Neuronal stem cell (in vitro differentiated cells): ENCODE measurements at regions not wholly inside any gene's neighbourhood (a gene's known extent, or its start where the extent isn't known, plus 50 kb on each side); places are given as distances from the start of the nearest gene placed in this dataset.

Experiments used
- DNase-seq: peaks from one replicate; pipeline ENCODE4 v3.0.0-alpha.2; 2013; ENCODE audit warnings: low spot score
- H2AFZ ChIP-seq: one replicate; pipeline ENCODE4 v1.6.1; 2013; ENCODE audit warnings: mild to moderate bottlenecking, low read length, inconsistent platforms
- H2AK5ac ChIP-seq: 2 replicates; pipeline ENCODE4 v1.6.1; 2013; ENCODE audit warnings: low read depth, mild to moderate bottlenecking, inconsistent platforms, low read length, moderate library complexity, mixed read lengths
- H2BK120ac ChIP-seq: 2 replicates; pipeline ENCODE4 v1.6.1; 2013; ENCODE audit warnings: low read depth, mild to moderate bottlenecking, inconsistent platforms, low read length, moderate library complexity, mixed read lengths
- H2BK12ac ChIP-seq: one replicate; pipeline ENCODE4 v1.6.1; 2013; ENCODE audit warnings: low read length, inconsistent platforms
- H2BK15ac ChIP-seq: 2 replicates; pipeline ENCODE4 v1.6.1; 2013; ENCODE audit warnings: mild to moderate bottlenecking, low read length, inconsistent platforms, mixed read lengths
- H2BK5ac ChIP-seq: one replicate; pipeline ENCODE4 v1.6.1; 2013; ENCODE audit warnings: inconsistent platforms, mild to moderate bottlenecking, low read length, moderate library complexity
- H3K14ac ChIP-seq: one replicate; pipeline ENCODE4 v1.6.1; 2013; ENCODE audit warnings: low read length, inconsistent platforms
- H3K18ac ChIP-seq: 2 replicates; pipeline ENCODE4 v1.6.1; 2013; ENCODE audit warnings: low read length, inconsistent platforms
- H3K23ac ChIP-seq: 2 replicates; pipeline ENCODE4 v1.6.1; 2013; ENCODE audit warnings: low read depth, mild to moderate bottlenecking, mixed read lengths, low read length, inconsistent platforms; ENCODE audit not compliant: poor library complexity
- H3K27ac ChIP-seq: replicated peaks from 3 replicates; pipeline ENCODE4 v1.5.1; 2013; ENCODE audit warnings: low read length, inconsistent platforms
- H3K27me3 ChIP-seq, 3 experiments: 2 replicates each; pipeline ENCODE4 v1.6.1; 2013; ENCODE audit warnings: low read length in 3 of 3, mild to moderate bottlenecking in 2 of 3, inconsistent platforms in 1 of 3, low read depth in 1 of 3, mixed read lengths in 1 of 3, moderate library complexity in 1 of 3; ENCODE audit not compliant: control insufficient read depth in 3 of 3, insufficient read depth in 3 of 3
- H3K36me3 ChIP-seq, 2 donors: replicated peaks in 1 of 2; 2 replicates each; pipeline ENCODE4 v1.6.1; 2013; ENCODE audit warnings: low read length in 2 of 2; ENCODE audit not compliant: control insufficient read depth in 2 of 2, insufficient read depth in 2 of 2
- H3K4ac ChIP-seq: 2 replicates; pipeline ENCODE4 v1.6.1; 2013; ENCODE audit warnings: inconsistent platforms, mild to moderate bottlenecking, low read length, moderate library complexity
- H3K4me1 ChIP-seq, 2 donors: 1 replicate in 1 of 2; 2 replicates in 1 of 2; pipeline ENCODE4 v1.6.1; 2013; ENCODE audit warnings: low read length in 2 of 2, low read depth in 1 of 2; ENCODE audit not compliant: control insufficient read depth in 2 of 2, insufficient read depth in 1 of 2
- H3K4me2 ChIP-seq: one replicate; pipeline ENCODE4 v1.6.1; 2013; ENCODE audit warnings: mild to moderate bottlenecking, low read length, inconsistent platforms; ENCODE audit not compliant: insufficient read depth, poor library complexity, severe bottlenecking
- H3K4me3 ChIP-seq, 2 donors: 2 replicates each; pipeline ENCODE4 v1.5.1; 2013; ENCODE audit warnings: low read length in 2 of 2, mild to moderate bottlenecking in 2 of 2, inconsistent platforms in 1 of 2, moderate library complexity in 1 of 2
- H3K79me1 ChIP-seq: one replicate; pipeline ENCODE4 v1.6.1; 2013; ENCODE audit warnings: low read depth, mild to moderate bottlenecking, inconsistent platforms, low read length, moderate library complexity
- H3K9ac ChIP-seq: one replicate; pipeline ENCODE4 v1.6.1; 2013; ENCODE audit warnings: mild to moderate bottlenecking, low read depth, low read length, inconsistent platforms; ENCODE audit not compliant: poor library complexity
- H3K9me3 ChIP-seq, 2 donors: replicated peaks in 1 of 2; 2 replicates each; pipeline versions ENCODE3 to v1.6.1; 2013; ENCODE audit warnings: low read length in 2 of 2, mild to moderate bottlenecking in 2 of 2, inconsistent platforms in 1 of 2, low read depth in 1 of 2, mixed read lengths in 1 of 2, moderate library complexity in 1 of 2; ENCODE audit not compliant: control insufficient read depth in 2 of 2, insufficient read depth in 1 of 2
- H4K8ac ChIP-seq: one replicate; pipeline ENCODE4 v1.6.1; 2013; ENCODE audit warnings: low read depth, mild to moderate bottlenecking, inconsistent platforms, low read length, moderate library complexity
- H4K91ac ChIP-seq: one replicate; pipeline ENCODE4 v1.6.1; 2013; ENCODE audit warnings: low read length, low read depth, mild to moderate bottlenecking, inconsistent platforms; ENCODE audit not compliant: poor library complexity
- WGBS, 2 donors: extraction: QIAGEN DNeasy Blood & Tissue Kit; methylation state at CpG; one replicate each; pipeline ENCODE4 v1.1.7; 2013; ENCODE audit warnings: missing lambda C conversion rate in 2 of 2, mixed read lengths in 1 of 2; ENCODE audit not compliant: insufficient read length in 2 of 2, insufficient replicate concordance in 1 of 2; ENCODE audit errors: extremely low coverage in 2 of 2; 5-methylcytosine and 5-hydroxymethylcytosine counted together

GRCh38 chr13:88176231-88176630 lies 505.1 kb downstream of the SLITRK5 start:
- H2AK5ac ChIP-seq = no peak overlapping the region
- H3K27ac ChIP-seq = no peak overlapping the region
- H3K79me1 ChIP-seq = no peaks in the 10 kb centered on the region
- H3K14ac ChIP-seq = no peak overlapping the region
- no peak overlapping the region for H3K23ac ChIP-seq
- WGBS, 2 donors = no CpG with 5 or more reads among the region's 4 CpGs
- no peak overlapping the region for H3K9ac ChIP-seq
- no peak overlapping the region for H4K91ac ChIP-seq
- no peak overlapping the region for H2AFZ ChIP-seq
- H2BK12ac ChIP-seq = no peak overlapping the region
- H3K18ac ChIP-seq = no peak overlapping the region
- H3K4me2 ChIP-seq = no peak overlapping the region
- no peaks in the 10 kb centered on the region for H3K27me3 ChIP-seq
- no peak for DNase-seq
- H3K36me3 ChIP-seq = no peaks in the 10 kb centered on the region
- H3K9me3 ChIP-seq = no peaks in the 10 kb centered on the region
- no peaks in the 10 kb centered on the region for H3K4me1 ChIP-seq
- H2BK15ac ChIP-seq = no peak overlapping the region
- H3K4me3 ChIP-seq = no peak overlapping the region
- no peak overlapping the region for H2BK5ac ChIP-seq
- H3K4ac ChIP-seq = no peak overlapping the region
- H4K8ac ChIP-seq = no peak overlapping the region
- H2BK120ac ChIP-seq = no peak overlapping the region

- H2AK5ac ChIP-seq = no peak overlapping the region
- H2BK12ac ChIP-seq = no peak overlapping the region
- no peak overlapping the region for H3K18ac ChIP-seq
- no peak overlapping the region for H4K91ac ChIP-seq
- no peak overlapping the region for H3K9ac ChIP-seq
- H3K27ac ChIP-seq = no peak overlapping the region
- no CpG with 5 or more reads among the region's 4 CpGs for WGBS, 2 donors
- H3K79me1 ChIP-seq = no peaks in the 10 kb centered on the region
- DNase-seq = no peak
- no peaks in the 10 kb centered on the region for H3K4me1 ChIP-seq
- no peak overlapping the region for H2BK120ac ChIP-seq
- H3K4me2 ChIP-seq = no peak overlapping the region
- no peak overlapping the region for H3K14ac ChIP-seq
- no peak overlapping the region for H3K23ac ChIP-seq
- no peaks in the 10 kb centered on the region for H3K36me3 ChIP-seq
- no peak overlapping the region for H2BK5ac ChIP-seq
- H3K9me3 ChIP-seq = no peaks in the 10 kb centered on the region
- H2BK15ac ChIP-seq = no peak overlapping the region
- no peak overlapping the region for H4K8ac ChIP-seq
- no peak overlapping the region for H2AFZ ChIP-seq
- no peaks in the 10 kb centered on the region for H3K27me3 ChIP-seq
- no peak overlapping the region for H3K4me3 ChIP-seq
- H3K4ac ChIP-seq = no peak overlapping the region
Measured at GRCh38 chr13:88183440-88183839, 512.3 kb downstream of the SLITRK5 start.

GRCh38 chr13:88188986-88189385 lies 517.8 kb downstream of the SLITRK5 start:
- H3K9ac ChIP-seq = no peak overlapping the region
- no peaks in the 10 kb centered on the region for H3K9me3 ChIP-seq
- no peaks in the 10 kb centered on the region for H3K36me3 ChIP-seq
- no peak overlapping the region for H3K4me3 ChIP-seq
- no peak overlapping the region for H3K14ac ChIP-seq
- DNase-seq = no peak
- H2BK5ac ChIP-seq = no peak overlapping the region
- WGBS, 2 donors = no CpG with 5 or more reads among the region's 3 CpGs
- no peak overlapping the region for H3K4ac ChIP-seq
- no peak overlapping the region for H2BK15ac ChIP-seq
- no peak overlapping the region for H4K91ac ChIP-seq
- H3K4me1 ChIP-seq = no peaks in the 10 kb centered on the region
- H3K18ac ChIP-seq = no peak overlapping the region
- H2BK12ac ChIP-seq = no peak overlapping the region
- H3K23ac ChIP-seq = no peak overlapping the region
- H2BK120ac ChIP-seq = no peak overlapping the region
- no peaks in the 10 kb centered on the region for H3K79me1 ChIP-seq
- no peak overlapping the region for H3K27ac ChIP-seq
- no peak overlapping the region for H4K8ac ChIP-seq
- H3K27me3 ChIP-seq = no peaks in the 10 kb centered on the region
- no peak overlapping the region for H2AK5ac ChIP-seq
- H3K4me2 ChIP-seq = no peak overlapping the region
- H2AFZ ChIP-seq = no peak overlapping the region

- Histone ChIP-seq H3K23ac (no peak overlapping the region), H3K36me3 (no peaks in the 10 kb centered on the region), H3K27me3 (no peaks in the 10 kb centered on the region), H2BK12ac (no peak overlapping the region), H2BK5ac (no peak overlapping the region), H2AFZ (no peak overlapping the region), H3K4me2 (no peak overlapping the region), H3K9ac (no peak overlapping the region), H3K14ac (no peak overlapping the region), H4K91ac (no peak overlapping the region), H3K18ac (no peak overlapping the region), H3K4me3 (no peak overlapping the region), H2AK5ac (no peak overlapping the region), H3K4ac (no peak overlapping the region), H3K9me3 (no peaks in the 10 kb centered on the region), H3K4me1 (no peaks in the 10 kb centered on the region), H2BK15ac (no peak overlapping the region), H4K8ac (no peak overlapping the region), H3K27ac (no peak overlapping the region), H3K79me1 (no peaks in the 10 kb centered on the region), H2BK120ac (no peak overlapping the region)
- no CpG with 5 or more reads among the region's 2 CpGs for WGBS, 2 donors
- no peak for DNase-seq
Measured at GRCh38 chr13:88189728-88190127, 518.6 kb downstream of the SLITRK5 start.
